ENCODE measurements at regions not wholly inside any gene's neighbourhood (a gene's known extent, or its start where the extent isn't known, plus 50 kb on each side); places are given as distances from the start of the nearest gene placed in this dataset.
"Not testable (repeated sequence)": the region's sequence is repeated elsewhere in the genome, so short reads cannot be mapped to it uniquely, and the experiment has no call there.

- DNase-seq (ENCODE audit: low spot score) = no peak
Measured at GRCh38 chr10:123270221-123270620, 116.0 kb downstream of the BUB3 start.

GRCh38 chr10:123270806-123271205 is 116.6 kb downstream of the BUB3 start:
- DNase-seq (ENCODE audit: low spot score) = no peak

- no peak for DNase-seq (ENCODE audit: low spot score)
Measured at GRCh38 chr10:123272171-123272570, 118.0 kb downstream of the BUB3 start.

GRCh38 chr10:123274306-123275135 is 120.3 kb downstream of the BUB3 start:
- DNase-seq (ENCODE audit: low spot score) = no peak

- DNase-seq (ENCODE audit: low spot score) = no peak
Measured at GRCh38 chr10:123275136-123275564, 120.9 kb downstream of the BUB3 start.

GRCh38 chr10:123278445-123278844 is 124.2 kb downstream of the BUB3 start:
- DNase-seq (ENCODE audit: low spot score) = no peak

GRCh38 chr10:123283371-123283770 is 129.2 kb downstream of the BUB3 start:
- DNase-seq (ENCODE audit: low spot score) = not testable (repeated sequence)

GRCh38 chr10:123284022-123284421 is 129.8 kb downstream of the BUB3 start:
- no peak for DNase-seq (ENCODE audit: low spot score)

GRCh38 chr10:123287594-123288247 is 133.5 kb downstream of the BUB3 start:
- DNase-seq (ENCODE audit: low spot score) = peak; percentile 80

GRCh38 chr10:123289432-123289831 is 135.2 kb downstream of the BUB3 start:
- DNase-seq (ENCODE audit: low spot score) = no peak

- no peak for DNase-seq (ENCODE audit: low spot score)
Measured at GRCh38 chr10:123294109-123294508, 139.9 kb downstream of the BUB3 start.

GRCh38 chr10:123294886-123295285 is 140.7 kb downstream of the BUB3 start:
- DNase-seq (ENCODE audit: low spot score) = no peak

- DNase-seq (ENCODE audit: low spot score) = no peak
Measured at GRCh38 chr10:123295644-123296043, 141.4 kb downstream of the BUB3 start.

GRCh38 chr10:123297175-123297574 is 143.0 kb downstream of the BUB3 start:
- no peak for DNase-seq (ENCODE audit: low spot score)

- DNase-seq (ENCODE audit: low spot score) = no peak
Measured at GRCh38 chr10:123298583-123298982, 144.4 kb downstream of the BUB3 start.

- no peak for DNase-seq (ENCODE audit: low spot score)
Measured at GRCh38 chr10:123299598-123299997, 145.4 kb downstream of the BUB3 start.

- DNase-seq (ENCODE audit: low spot score) = no peak
Measured at GRCh38 chr10:123301077-123301857, 147.1 kb downstream of the BUB3 start.

GRCh38 chr10:123303581-123304337 is 149.6 kb downstream of the BUB3 start:
- no peak for DNase-seq (ENCODE audit: low spot score)

- no peak for DNase-seq (ENCODE audit: low spot score)
Measured at GRCh38 chr10:123305671-123306070, 151.5 kb downstream of the BUB3 start.

GRCh38 chr10:123306290-123306689 is 152.1 kb downstream of the BUB3 start:
- no peak for DNase-seq (ENCODE audit: low spot score)

GRCh38 chr10:123309731-123310130 is 155.5 kb downstream of the BUB3 start:
- no peak for DNase-seq (ENCODE audit: low spot score)

- no peak for DNase-seq (ENCODE audit: low spot score)
Measured at GRCh38 chr10:123316776-123317175, 162.6 kb downstream of the BUB3 start.

Measured in activated CD4-positive, alpha-beta T cell treated with anti-CD3 and anti-CD28 coated beads, Interleukin-2, Interleukin-4, amounts not matched to agents 100 ng/mL and 50 ng/mL, durations not matched to agents 16 hours and 8 hours (primary cell).